Smooth muscle cell (in vitro differentiated cells): ENCODE measurements at regions not wholly inside any gene's neighbourhood (a gene's known extent, or its start where the extent isn't known, plus 50 kb on each side); places are given as distances from the start of the nearest gene placed in this dataset.
"Not testable (repeated sequence)": the region's sequence is repeated elsewhere in the genome, so short reads cannot be mapped to it uniquely, and the experiment has no call there.

Experiments
- DNase-seq: peaks from one replicate; lab custom pipeline; 2025; ENCODE audit not compliant: unreplicated experiment; lab: John Stamatoyannopoulos, UW
- H2AFZ ChIP-seq: fragments of 200-600 bp; sonication (generic); 2 replicates; pipeline ENCODE4 v1.6.0; 2016; ENCODE audit warnings: antibody characterized with exemption, low read depth, mild to moderate bottlenecking
- H3F3A ChIP-seq: fragments of 200-600 bp; sonication (generic); 2 replicates; pipeline ENCODE4 v1.6.0; 2017; ENCODE audit warnings: antibody characterized with exemption, low read depth
- H3K27ac ChIP-seq: fragments of 200-600 bp; sonication (generic); 2 replicates; pipeline ENCODE4 v1.5.1; 2016; ENCODE audit warnings: low read depth, mild to moderate bottlenecking
- H3K27me3 ChIP-seq: fragments of 200-600 bp; sonication (generic); 2 replicates; pipeline ENCODE4 v1.6.1; 2016; ENCODE audit warnings: low read depth, mild to moderate bottlenecking
- H3K36me3 ChIP-seq: fragments of 200-600 bp; sonication (generic); 2 replicates; pipeline ENCODE4 v1.5.1; 2016; ENCODE audit warnings: low read depth
- H3K4me1 ChIP-seq: fragments of 200-600 bp; sonication (generic); 2 replicates; pipeline ENCODE4 v1.5.1; 2016; ENCODE audit warnings: low read depth
- H3K4me2 ChIP-seq: fragments of 200-600 bp; sonication (generic); 2 replicates; pipeline ENCODE4 v1.6.0; 2016; ENCODE audit warnings: mild to moderate bottlenecking
- H3K4me3 ChIP-seq: fragments of 200-600 bp; sonication (generic); 2 replicates; pipeline ENCODE4 v1.5.1; 2016; ENCODE audit warnings: mild to moderate bottlenecking
- H3K79me2 ChIP-seq: fragments of 200-600 bp; sonication (generic); 2 replicates; pipeline ENCODE4 v1.6.0; 2016; ENCODE audit warnings: low read depth, mild to moderate bottlenecking
- H3K9ac ChIP-seq: fragments of 200-600 bp; sonication (generic); 2 replicates; pipeline ENCODE4 v1.6.0; 2016; ENCODE audit warnings: low read depth
- H3K9me3 ChIP-seq: fragments of 200-600 bp; sonication (generic); replicated peaks from 2 replicates; pipeline ENCODE4 v1.5.1; 2016; ENCODE audit warnings: low read depth
- H4K20me1 ChIP-seq: fragments of 200-600 bp; sonication (generic); 2 replicates; pipeline ENCODE4 v1.6.0; 2016; ENCODE audit warnings: low read depth
- WGBS: methylation state at CpG from one replicate; pipeline ENCODE4 v1.1.7; 2016; ENCODE audit warnings: low lambda C conversion rate; 5-methylcytosine and 5-hydroxymethylcytosine counted together
- TF ChIP-seq, protein P1 (sequence below): fragments of 200-600 bp; sonication (generic); IDR thresholded peaks from 2 replicates; pipeline ENCODE4 v1.5.1; 2017; ENCODE audit warnings: borderline replicate concordance, mild to moderate bottlenecking, antibody characterized with exemption; ENCODE audit not compliant: insufficient read depth, poor library complexity, severe bottlenecking

GRCh38 chr1:78334952-78335351, 155.8 kb upstream of the PTGFR start:
- H4K20me1 ChIP-seq, result no peaks in the 10 kb centered on the region
- 74% methylated on average over 4 of the region's 4 CpGs for WGBS
- H3K9me3 ChIP-seq, result no peaks in the 10 kb centered on the region
- no peak overlapping the region for H3K27ac ChIP-seq
- H2AFZ ChIP-seq, result no peak overlapping the region
- no peaks in the 10 kb centered on the region for H3K36me3 ChIP-seq
- no peaks in the 10 kb centered on the region for H3K4me1 ChIP-seq
- peaks cover 14% of the 10 kb centered on the region for H3K27me3 ChIP-seq
- no peak overlapping the region for H3K9ac ChIP-seq
- no peak overlapping the region for H3K4me2 ChIP-seq
- no peaks in the 10 kb centered on the region for H3K79me2 ChIP-seq
- no peaks in the 10 kb centered on the region for H3F3A ChIP-seq
- H3K4me3 ChIP-seq, result no peak overlapping the region
- TF ChIP-seq, protein P1, sequence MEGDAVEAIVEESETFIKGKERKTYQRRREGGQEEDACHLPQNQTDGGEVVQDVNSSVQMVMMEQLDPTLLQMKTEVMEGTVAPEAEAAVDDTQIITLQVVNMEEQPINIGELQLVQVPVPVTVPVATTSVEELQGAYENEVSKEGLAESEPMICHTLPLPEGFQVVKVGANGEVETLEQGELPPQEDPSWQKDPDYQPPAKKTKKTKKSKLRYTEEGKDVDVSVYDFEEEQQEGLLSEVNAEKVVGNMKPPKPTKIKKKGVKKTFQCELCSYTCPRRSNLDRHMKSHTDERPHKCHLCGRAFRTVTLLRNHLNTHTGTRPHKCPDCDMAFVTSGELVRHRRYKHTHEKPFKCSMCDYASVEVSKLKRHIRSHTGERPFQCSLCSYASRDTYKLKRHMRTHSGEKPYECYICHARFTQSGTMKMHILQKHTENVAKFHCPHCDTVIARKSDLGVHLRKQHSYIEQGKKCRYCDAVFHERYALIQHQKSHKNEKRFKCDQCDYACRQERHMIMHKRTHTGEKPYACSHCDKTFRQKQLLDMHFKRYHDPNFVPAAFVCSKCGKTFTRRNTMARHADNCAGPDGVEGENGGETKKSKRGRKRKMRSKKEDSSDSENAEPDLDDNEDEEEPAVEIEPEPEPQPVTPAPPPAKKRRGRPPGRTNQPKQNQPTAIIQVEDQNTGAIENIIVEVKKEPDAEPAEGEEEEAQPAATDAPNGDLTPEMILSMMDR, result no peak
- no peak for DNase-seq

DNA sequence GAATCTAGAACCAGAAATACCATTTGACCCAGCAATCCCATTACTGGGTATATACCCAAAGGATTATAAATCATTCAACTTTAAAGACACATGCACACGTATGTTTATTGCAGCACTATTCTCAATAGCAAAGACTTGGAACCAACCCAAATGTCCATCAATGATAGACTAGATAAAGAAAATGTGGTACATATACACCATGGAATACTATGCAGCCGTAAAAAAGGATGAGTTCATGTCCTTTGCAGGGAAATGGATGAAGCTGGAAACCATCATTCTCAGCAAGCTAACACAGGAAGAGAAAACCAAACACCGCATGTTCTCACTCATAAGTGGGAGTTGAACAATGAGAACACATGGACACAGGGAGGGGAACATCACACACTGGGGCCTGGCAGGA, 154.0 kb upstream of the PTGFR start:
- H3K4me3 ChIP-seq, H3F3A ChIP-seq, H3K9me3 ChIP-seq, H3K27ac ChIP-seq, H3K79me2 ChIP-seq, H3K36me3 ChIP-seq, H2AFZ ChIP-seq, DNase-seq, H4K20me1 ChIP-seq, H3K4me1 ChIP-seq, H3K27me3 ChIP-seq, H3K9ac ChIP-seq, H3K4me2 ChIP-seq: not testable (repeated sequence)
- WGBS, result 85% methylated on average over 3 of the region's 3 CpGs

GRCh38 chr1:78339490-78339889, 151.3 kb upstream of the PTGFR start:
- H3K4me2 ChIP-seq, result peak overlapping the region; percentile 67
- peak overlapping the region; percentile 80 for H3K27ac ChIP-seq
- no peaks in the 10 kb centered on the region for H3K27me3 ChIP-seq
- WGBS, result 44% methylated on average over 1 of the region's 1 CpG
- H4K20me1 ChIP-seq, result no peaks in the 10 kb centered on the region
- H3K9ac ChIP-seq, result peak overlapping the region; percentile 1
- H3K4me1 ChIP-seq, result no peaks in the 10 kb centered on the region
- H2AFZ ChIP-seq, result no peak overlapping the region
- no peak overlapping the region for H3K4me3 ChIP-seq
- H3K36me3 ChIP-seq, result no peaks in the 10 kb centered on the region
- H3F3A ChIP-seq, result no peaks in the 10 kb centered on the region
- H3K79me2 ChIP-seq, result no peaks in the 10 kb centered on the region
- no peak for DNase-seq
- TF ChIP-seq, protein P1, result no peak
- no peaks in the 10 kb centered on the region for H3K9me3 ChIP-seq

DNA sequence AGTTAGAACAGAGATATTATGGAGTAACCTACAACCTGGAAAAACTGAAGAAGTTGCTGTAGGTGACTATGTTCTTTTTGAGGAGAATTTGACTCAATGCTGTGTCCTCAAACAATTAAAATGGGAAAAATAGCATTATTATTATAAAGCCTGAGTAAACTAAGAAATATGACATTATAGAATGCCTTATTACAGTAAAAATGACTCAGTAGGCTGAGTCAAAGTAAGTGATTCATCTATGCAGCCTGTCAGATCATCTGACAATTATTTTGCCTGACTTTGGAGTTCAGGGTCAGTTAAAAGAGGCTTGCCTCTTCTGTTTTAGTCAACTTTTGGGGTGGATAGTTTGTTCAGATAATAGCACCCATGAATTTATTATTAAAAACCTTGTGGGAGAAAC, 150.8 kb upstream of the PTGFR start:
- Histone ChIP-seq H3K79me2 (no peaks in the 10 kb centered on the region), H3K9me3 (no peaks in the 10 kb centered on the region), H3K36me3 (no peaks in the 10 kb centered on the region), H3K27ac (peak overlapping the region; percentile 80), H3K9ac (peak overlapping the region; percentile 1), H3K4me1 (no peaks in the 10 kb centered on the region), H3K4me3 (no peak overlapping the region), H3F3A (no peaks in the 10 kb centered on the region), H2AFZ (no peak overlapping the region), H4K20me1 (no peaks in the 10 kb centered on the region), H3K4me2 (peak overlapping the region; percentile 67), H3K27me3 (no peaks in the 10 kb centered on the region)
- DNase-seq, result no peak
- TF ChIP-seq, protein P1, result no peak
